ENCODE measurements at regions not wholly inside any gene's neighbourhood (a gene's known extent, or its start where the extent isn't known, plus 50 kb on each side); places are given as distances from the start of the nearest gene placed in this dataset.

- Histone ChIP-seq H2AFZ (ENCODE audit: low read depth, low read length) (no peak overlapping the region), H4K8ac (ENCODE audit: low read length) (no peak overlapping the region), H3K9me3 (ENCODE audit: control insufficient read depth, low read length) (no peaks in the 10 kb centered on the region), H4K91ac (ENCODE audit: low read length) (no peak overlapping the region), H2BK15ac (ENCODE audit: low read depth, poor library complexity, severe bottlenecking) (no peak overlapping the region), H2BK12ac (ENCODE audit: low read length in 2 of 2) (no peak overlapping the region), H3K27me3 (ENCODE audit: control insufficient read depth in 1 of 2, insufficient read depth in 1 of 2, low read length in 2 of 2) (no peaks in the 10 kb centered on the region), H3K79me1 (replicated peaks; ENCODE audit: low read length, poor library complexity, severe bottlenecking) (no peaks in the 10 kb centered on the region), H3K4ac (ENCODE audit: low read depth in 1 of 2, low read length in 2 of 2) (no peak overlapping the region), H2BK5ac (ENCODE audit: low read depth, low read length, poor library complexity, severe bottlenecking) (no peak overlapping the region), H3K4me3 (ENCODE audit: insufficient read depth in 1 of 2, low read depth in 1 of 2, low read length in 2 of 2) (no peak overlapping the region), H3K9ac (ENCODE audit: low read length) (no peak overlapping the region), H3K36me3 (ENCODE audit: control insufficient read depth in 1 of 2, insufficient read depth in 2 of 2, low read depth in 1 of 2, low read length in 2 of 2) (no peaks in the 10 kb centered on the region), H2AK5ac (ENCODE audit: low read length, severe bottlenecking) (no peak overlapping the region), H3K27ac (ENCODE audit: low read length, poor library complexity, severe bottlenecking) (no peak overlapping the region), H3K4me1 (ENCODE audit: control insufficient read depth, insufficient read depth, low read depth, low read length) (no peaks in the 10 kb centered on the region), H3K4me2 (ENCODE audit: low read length, poor library complexity, severe bottlenecking) (no peak overlapping the region), H3K14ac (ENCODE audit: low read length in 2 of 2) (no peak overlapping the region), H2BK120ac (ENCODE audit: low read depth, low read length) (no peak overlapping the region), H3K18ac (ENCODE audit: low read depth in 1 of 2, low read length in 2 of 2) (no peak overlapping the region), H3K23ac (ENCODE audit: low read length in 2 of 2) (no peak overlapping the region)
- no peak for DNase-seq
Measured at GRCh38 chr2:228675646-228676045, 494.2 kb upstream of the SPHKAP start.

GRCh38 chr2:228675091-228675490 lies 493.6 kb upstream of the SPHKAP start:
- Histone ChIP-seq H4K91ac (ENCODE audit: low read length) (no peak overlapping the region), H3K4me3 (ENCODE audit: insufficient read depth in 1 of 2, low read depth in 1 of 2, low read length in 2 of 2) (no peak overlapping the region), H2AFZ (ENCODE audit: low read depth, low read length) (no peak overlapping the region), H2AK5ac (ENCODE audit: low read length, severe bottlenecking) (no peak overlapping the region), H3K79me1 (replicated peaks; ENCODE audit: low read length, poor library complexity, severe bottlenecking) (no peaks in the 10 kb centered on the region), H3K4me2 (ENCODE audit: low read length, poor library complexity, severe bottlenecking) (no peak overlapping the region), H3K4me1 (ENCODE audit: control insufficient read depth, insufficient read depth, low read depth, low read length) (no peaks in the 10 kb centered on the region), H3K23ac (ENCODE audit: low read length in 2 of 2) (no peak overlapping the region), H3K27me3 (ENCODE audit: control insufficient read depth in 1 of 2, insufficient read depth in 1 of 2, low read length in 2 of 2) (no peaks in the 10 kb centered on the region), H3K9ac (ENCODE audit: low read length) (no peak overlapping the region), H2BK12ac (ENCODE audit: low read length in 2 of 2) (no peak overlapping the region), H3K18ac (ENCODE audit: low read depth in 1 of 2, low read length in 2 of 2) (no peak overlapping the region), H2BK15ac (ENCODE audit: low read depth, poor library complexity, severe bottlenecking) (no peak overlapping the region), H4K8ac (ENCODE audit: low read length) (no peak overlapping the region), H3K9me3 (ENCODE audit: control insufficient read depth, low read length) (no peaks in the 10 kb centered on the region), H2BK5ac (ENCODE audit: low read depth, low read length, poor library complexity, severe bottlenecking) (no peak overlapping the region), H3K36me3 (ENCODE audit: control insufficient read depth in 1 of 2, insufficient read depth in 2 of 2, low read depth in 1 of 2, low read length in 2 of 2) (no peaks in the 10 kb centered on the region), H3K14ac (ENCODE audit: low read length in 2 of 2) (no peak overlapping the region), H2BK120ac (ENCODE audit: low read depth, low read length) (no peak overlapping the region), H3K4ac (ENCODE audit: low read depth in 1 of 2, low read length in 2 of 2) (no peak overlapping the region), H3K27ac (ENCODE audit: low read length, poor library complexity, severe bottlenecking) (no peak overlapping the region)
- DNase-seq = peak; percentile 26
- 63% methylated on average over 2 of the region's 2 CpGs for WGBS

GRCh38 chr2:228673876-228674554 lies 492.5 kb upstream of the SPHKAP start:
- Histone ChIP-seq H3K27ac (ENCODE audit: low read length, poor library complexity, severe bottlenecking) (no peak overlapping the region), H3K14ac (ENCODE audit: low read length in 2 of 2) (no peak overlapping the region), H3K79me1 (replicated peaks; ENCODE audit: low read length, poor library complexity, severe bottlenecking) (no peaks in the 10 kb centered on the region), H3K4me3 (ENCODE audit: insufficient read depth in 1 of 2, low read depth in 1 of 2, low read length in 2 of 2) (no peak overlapping the region), H3K4me1 (ENCODE audit: control insufficient read depth, insufficient read depth, low read depth, low read length) (no peaks in the 10 kb centered on the region), H3K4ac (ENCODE audit: low read depth in 1 of 2, low read length in 2 of 2) (no peak overlapping the region), H3K9ac (ENCODE audit: low read length) (no peak overlapping the region), H3K9me3 (ENCODE audit: control insufficient read depth, low read length) (no peaks in the 10 kb centered on the region), H2BK120ac (ENCODE audit: low read depth, low read length) (no peak overlapping the region), H3K36me3 (ENCODE audit: control insufficient read depth in 1 of 2, insufficient read depth in 2 of 2, low read depth in 1 of 2, low read length in 2 of 2) (no peaks in the 10 kb centered on the region), H2AFZ (ENCODE audit: low read depth, low read length) (no peak overlapping the region), H4K91ac (ENCODE audit: low read length) (peak overlapping the region; percentile 50), H3K23ac (ENCODE audit: low read length in 2 of 2) (no peak overlapping the region), H2AK5ac (ENCODE audit: low read length, severe bottlenecking) (no peak overlapping the region), H3K4me2 (ENCODE audit: low read length, poor library complexity, severe bottlenecking) (no peak overlapping the region), H3K27me3 (ENCODE audit: control insufficient read depth in 1 of 2, insufficient read depth in 1 of 2, low read length in 2 of 2) (no peaks in the 10 kb centered on the region), H3K18ac (ENCODE audit: low read depth in 1 of 2, low read length in 2 of 2) (no peak overlapping the region), H2BK12ac (ENCODE audit: low read length in 2 of 2) (no peak overlapping the region), H2BK15ac (ENCODE audit: low read depth, poor library complexity, severe bottlenecking) (no peak overlapping the region), H2BK5ac (ENCODE audit: low read depth, low read length, poor library complexity, severe bottlenecking) (no peak overlapping the region), H4K8ac (ENCODE audit: low read length) (no peak overlapping the region)
- DNase-seq = no peak
- 68% methylated on average over 3 of the region's 3 CpGs for WGBS

GRCh38 chr2:228669690-228670089 lies 488.2 kb upstream of the SPHKAP start:
- H2BK5ac ChIP-seq (ENCODE audit: low read depth, low read length, poor library complexity, severe bottlenecking) = no peak overlapping the region
- no peak overlapping the region for H3K9ac ChIP-seq (ENCODE audit: low read length)
- no peak for DNase-seq
- no peak overlapping the region for H4K8ac ChIP-seq (ENCODE audit: low read length)
- H2AK5ac ChIP-seq (ENCODE audit: low read length, severe bottlenecking) = no peak overlapping the region
- no peak overlapping the region for H2BK120ac ChIP-seq (ENCODE audit: low read depth, low read length)
- no peak overlapping the region for H3K27ac ChIP-seq (ENCODE audit: low read length, poor library complexity, severe bottlenecking)
- no peak overlapping the region for H3K4me3 ChIP-seq (ENCODE audit: insufficient read depth in 1 of 2, low read depth in 1 of 2, low read length in 2 of 2)
- no peaks in the 10 kb centered on the region for H3K27me3 ChIP-seq (ENCODE audit: control insufficient read depth in 1 of 2, insufficient read depth in 1 of 2, low read length in 2 of 2)
- 40% methylated on average over 2 of the region's 3 CpGs for WGBS
- no peaks in the 10 kb centered on the region for H3K4me1 ChIP-seq (ENCODE audit: control insufficient read depth, insufficient read depth, low read depth, low read length)
- no peak overlapping the region for H3K23ac ChIP-seq (ENCODE audit: low read length in 2 of 2)
- no peak overlapping the region for H3K4me2 ChIP-seq (ENCODE audit: low read length, poor library complexity, severe bottlenecking)
- no peak overlapping the region for H2BK12ac ChIP-seq (ENCODE audit: low read length in 2 of 2)
- no peaks in the 10 kb centered on the region for H3K79me1 ChIP-seq (replicated peaks; ENCODE audit: low read length, poor library complexity, severe bottlenecking)
- no peaks in the 10 kb centered on the region for H3K36me3 ChIP-seq (ENCODE audit: control insufficient read depth in 1 of 2, insufficient read depth in 2 of 2, low read depth in 1 of 2, low read length in 2 of 2)
- no peaks in the 10 kb centered on the region for H3K9me3 ChIP-seq (ENCODE audit: control insufficient read depth, low read length)
- H2BK15ac ChIP-seq (ENCODE audit: low read depth, poor library complexity, severe bottlenecking) = no peak overlapping the region
- no peak overlapping the region for H2AFZ ChIP-seq (ENCODE audit: low read depth, low read length)
- no peak overlapping the region for H4K91ac ChIP-seq (ENCODE audit: low read length)
- no peak overlapping the region for H3K18ac ChIP-seq (ENCODE audit: low read depth in 1 of 2, low read length in 2 of 2)
- H3K14ac ChIP-seq (ENCODE audit: low read length in 2 of 2) = no peak overlapping the region
- no peak overlapping the region for H3K4ac ChIP-seq (ENCODE audit: low read depth in 1 of 2, low read length in 2 of 2)

Measured in mesenchymal stem cell (in vitro differentiated cells and primary cell).